Sigmoid colon (tissue), 6 donors: ENCODE measurements at regions not wholly inside any gene's neighbourhood (a gene's known extent, or its start where the extent isn't known, plus 50 kb on each side); places are given as distances from the start of the nearest gene placed in this dataset.

ENCODE experiments used
- DNase-seq: peaks from one replicate; pipeline ENCODE4 v3.0.0-alpha.2; 2019
- H3K27ac ChIP-seq, 4 donors: fragments of 200-600 bp; sonication (generic); one replicate each; pipeline ENCODE4 v1.5.1; 2016 to 2019; ENCODE audit warnings: mild to moderate bottlenecking in 1 of 4
- H3K27me3 ChIP-seq, 3 donors: fragments of 200-600 bp; sonication (generic); one replicate each; pipeline ENCODE4 v1.5.1; 2019; ENCODE audit warnings: mild to moderate bottlenecking in 1 of 3
- H3K36me3 ChIP-seq, 4 donors: fragments of 200-600 bp; sonication (generic); one replicate each; pipeline ENCODE4 v1.5.1; 2016 to 2019
- H3K4me1 ChIP-seq, 4 donors: fragments of 200-600 bp; sonication (generic); one replicate each; pipeline ENCODE4 v1.5.1; 2017 to 2019
- H3K4me3 ChIP-seq, 4 donors: fragments of 200-600 bp; sonication (generic); one replicate each; pipeline ENCODE4 v1.5.1; 2017 to 2019; ENCODE audit warnings: mild to moderate bottlenecking in 2 of 4, moderate library complexity in 1 of 4
- H3K9me3 ChIP-seq, 4 donors: fragments of 200-600 bp in 3 of 4; sonication (generic) in 3 of 4; one replicate each; pipeline versions ENCODE4 v1.5.1 to v1.6.1; 2013 to 2019
- EP300 ChIP-seq, 4 donors: sonication (generic); formaldehyde crosslinking; IDR thresholded peaks; one replicate each; pipeline ENCODE4 v1.6.1; 2017; ENCODE audit warnings: antibody characterized with exemption in 4 of 4
- POLR2A ChIP-seq, 2 donors: fragments of 450-650 bp; IDR thresholded peaks; one replicate each; pipeline ENCODE4 v1.6.1; 2016; ENCODE audit warnings: antibody characterized with exemption in 2 of 2, mild to moderate bottlenecking in 2 of 2, moderate library complexity in 2 of 2
- POLR2AphosphoS5 ChIP-seq, 4 donors: sonication (generic); formaldehyde crosslinking; IDR thresholded peaks; one replicate each; pipeline ENCODE4 v1.6.1; 2017; ENCODE audit warnings: antibody characterized with exemption in 4 of 4
- WGBS, 2 donors: extraction: QIAGEN DNeasy Blood & Tissue Kit; methylation state at CpG; one replicate each; pipeline ENCODE4 v1.1.7; 2013; 5-methylcytosine and 5-hydroxymethylcytosine counted together
- intact Hi-C: fragments of 100-400 bp; cut with DNase I; formaldehyde crosslinking; loops from one replicate; pipeline ENCODE4 v1.15.1; 2023
- TF ChIP-seq, protein P1 (sequence below), 4 experiments: fragments of 450-650 bp in 3 of 4; fragments of 200-600 bp in 1 of 4; IDR thresholded peaks; one replicate each; pipeline ENCODE4 v1.5.1; 2016 to 2019; ENCODE audit warnings: antibody characterized with exemption in 4 of 4, mild to moderate bottlenecking in 3 of 4, moderate library complexity in 2 of 4
- donor health status: healthy with polysubstance abuse.
- donor health status: healthy.

DNA sequence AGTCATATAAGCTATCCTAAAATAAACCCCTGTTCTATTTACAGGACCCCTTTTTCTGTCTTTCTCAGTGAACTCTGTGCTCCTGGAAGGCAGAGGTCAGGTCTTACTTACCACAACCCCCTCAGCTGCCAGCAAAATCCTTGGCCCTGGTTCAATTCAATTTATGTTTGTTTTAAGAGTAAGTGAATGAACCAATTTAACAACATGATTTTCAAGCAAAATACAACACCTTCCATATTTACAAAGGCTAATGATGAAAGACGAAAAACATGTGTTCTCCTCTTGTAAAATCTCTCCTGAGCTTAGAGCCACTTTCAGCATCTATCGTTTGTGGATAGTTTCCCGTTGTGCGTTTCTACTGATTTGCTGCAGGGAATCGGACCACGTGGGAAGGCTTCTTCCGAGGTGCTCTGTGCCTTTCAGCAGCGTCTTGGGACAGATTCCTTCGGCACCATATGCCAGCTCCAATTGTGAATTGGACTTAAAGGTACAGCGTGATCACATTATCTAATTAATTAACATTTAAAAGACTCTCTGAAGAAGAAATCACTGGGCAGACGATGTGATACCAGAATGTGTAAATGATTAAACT lies 411.7 kb downstream of the IRS2 start:
- intact Hi-C loops: no loop called here
- WGBS, 2 donors: 75 to 79% methylated on average over 11 of the region's 11 CpGs

DNA sequence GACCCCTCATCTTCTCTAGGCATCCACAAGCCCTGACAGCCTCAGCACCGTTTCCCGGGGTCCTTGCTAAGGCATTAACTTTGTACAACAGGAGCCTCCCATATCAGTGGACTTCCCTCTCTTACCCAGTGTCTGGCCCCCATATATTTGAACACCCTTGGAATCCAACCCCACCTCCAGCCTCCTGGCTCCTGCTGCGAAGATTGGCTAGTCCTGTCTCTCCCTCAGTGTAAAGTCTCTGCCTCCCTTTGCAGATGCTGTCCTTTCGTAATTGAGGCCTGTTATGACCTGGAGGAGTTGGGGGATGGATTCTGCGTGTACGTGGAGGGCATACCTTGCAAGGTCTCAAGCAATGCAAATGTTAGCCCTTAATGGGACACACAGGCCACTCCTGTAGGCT lies 413.7 kb downstream of the IRS2 start:
- H3K27ac ChIP-seq: no peak overlapping the region
- intact Hi-C loops: no loop called here
- TF ChIP-seq, protein P1, sequence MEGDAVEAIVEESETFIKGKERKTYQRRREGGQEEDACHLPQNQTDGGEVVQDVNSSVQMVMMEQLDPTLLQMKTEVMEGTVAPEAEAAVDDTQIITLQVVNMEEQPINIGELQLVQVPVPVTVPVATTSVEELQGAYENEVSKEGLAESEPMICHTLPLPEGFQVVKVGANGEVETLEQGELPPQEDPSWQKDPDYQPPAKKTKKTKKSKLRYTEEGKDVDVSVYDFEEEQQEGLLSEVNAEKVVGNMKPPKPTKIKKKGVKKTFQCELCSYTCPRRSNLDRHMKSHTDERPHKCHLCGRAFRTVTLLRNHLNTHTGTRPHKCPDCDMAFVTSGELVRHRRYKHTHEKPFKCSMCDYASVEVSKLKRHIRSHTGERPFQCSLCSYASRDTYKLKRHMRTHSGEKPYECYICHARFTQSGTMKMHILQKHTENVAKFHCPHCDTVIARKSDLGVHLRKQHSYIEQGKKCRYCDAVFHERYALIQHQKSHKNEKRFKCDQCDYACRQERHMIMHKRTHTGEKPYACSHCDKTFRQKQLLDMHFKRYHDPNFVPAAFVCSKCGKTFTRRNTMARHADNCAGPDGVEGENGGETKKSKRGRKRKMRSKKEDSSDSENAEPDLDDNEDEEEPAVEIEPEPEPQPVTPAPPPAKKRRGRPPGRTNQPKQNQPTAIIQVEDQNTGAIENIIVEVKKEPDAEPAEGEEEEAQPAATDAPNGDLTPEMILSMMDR (IDR thresholded peaks at IDR 0.05): no peak
- no peak for TF ChIP-seq POLR2AphosphoS5 (IDR thresholded peaks at IDR 0.05)
- no peak for TF ChIP-seq EP300 (IDR thresholded peaks at IDR 0.05)
- no peak for TF ChIP-seq POLR2A (IDR thresholded peaks at IDR 0.05)
- H3K4me3 ChIP-seq: no peak overlapping the region
- H3K27me3 ChIP-seq: no peaks in the 10 kb centered on the region
- no peak for DNase-seq
- H3K4me1 ChIP-seq: no peaks in the 10 kb centered on the region
- no peaks in the 10 kb centered on the region for H3K9me3 ChIP-seq
- H3K36me3 ChIP-seq: no peaks in the 10 kb centered on the region
- 92 to 94% methylated on average over 6 of the region's 6 CpGs for WGBS, 2 donors

More for the DNA sequence above, 411.7 kb downstream of the IRS2 start:
- no peak for DNase-seq
- Histone ChIP-seq H3K27ac (no peak overlapping the region), H3K4me3 (no peak overlapping the region), H3K9me3 (no peaks in the 10 kb centered on the region), H3K27me3 (no peaks in the 10 kb centered on the region), H3K36me3 (no peaks in the 10 kb centered on the region), H3K4me1 (no peaks in the 10 kb centered on the region)
- TF ChIP-seq, protein P1 (IDR thresholded peaks at IDR 0.05): no peak
- no peak for TF ChIP-seq POLR2A (IDR thresholded peaks at IDR 0.05)
- no peak for TF ChIP-seq EP300 (IDR thresholded peaks at IDR 0.05)
- TF ChIP-seq POLR2AphosphoS5 (IDR thresholded peaks at IDR 0.05): no peak

DNA sequence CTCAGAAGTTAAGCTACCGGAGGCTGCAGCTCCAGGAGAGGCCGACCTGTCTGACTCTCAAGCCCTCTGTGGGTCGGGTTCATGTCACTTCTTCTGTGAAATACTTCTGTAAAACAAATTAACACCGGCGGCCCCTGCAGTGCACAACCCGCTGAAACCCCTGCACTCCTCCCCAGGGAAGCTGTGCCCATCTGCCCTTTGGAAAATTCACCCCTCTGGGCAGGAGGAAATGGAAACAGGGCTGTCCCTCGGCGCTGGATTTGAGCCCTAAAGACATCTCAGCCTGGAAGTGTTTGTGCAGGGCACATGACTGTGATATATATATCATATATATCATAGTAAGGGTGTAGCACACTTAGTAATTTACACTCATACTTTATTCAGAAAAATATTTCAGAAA lies 415.3 kb downstream of the IRS2 start:
- H3K9me3 ChIP-seq: no peaks in the 10 kb centered on the region
- H3K4me1 ChIP-seq: no peaks in the 10 kb centered on the region
- WGBS, 2 donors: 75 to 78% methylated on average over 8 of the region's 8 CpGs
- intact Hi-C loops: no loop called here
- H3K36me3 ChIP-seq: no peaks in the 10 kb centered on the region
- no peak for DNase-seq
- H3K27me3 ChIP-seq: no peaks in the 10 kb centered on the region
- H3K4me3 ChIP-seq: no peak overlapping the region
- no peak overlapping the region for H3K27ac ChIP-seq
- TF ChIP-seq POLR2AphosphoS5 (IDR thresholded peaks at IDR 0.05) (no peak), EP300 (IDR thresholded peaks at IDR 0.05) (no peak), POLR2A (IDR thresholded peaks at IDR 0.05) (no peak)
- TF ChIP-seq, protein P1 (IDR thresholded peaks at IDR 0.05): no peak

DNA sequence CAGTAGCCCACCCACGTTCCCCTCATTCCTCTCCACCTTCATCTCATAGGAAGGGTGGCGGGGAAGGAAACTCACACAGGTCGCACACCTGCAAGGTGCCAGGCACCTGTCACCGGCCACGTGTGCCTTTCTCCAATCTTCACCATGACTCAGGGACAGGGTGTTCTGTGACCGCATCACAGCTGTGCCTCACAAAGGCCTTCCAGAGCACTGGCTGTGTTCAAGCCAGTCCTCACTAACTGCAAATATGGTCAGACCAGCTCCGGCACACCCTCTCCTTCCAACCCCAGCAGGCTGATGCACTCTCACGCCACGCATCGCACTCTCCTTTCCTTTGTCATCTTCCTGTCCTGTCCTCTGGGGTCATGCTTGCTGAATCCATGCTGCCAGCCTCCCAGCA lies 415.9 kb downstream of the IRS2 start:
- Histone ChIP-seq H3K36me3 (no peaks in the 10 kb centered on the region), H3K27ac (no peak overlapping the region), H3K27me3 (no peaks in the 10 kb centered on the region), H3K9me3 (no peaks in the 10 kb centered on the region), H3K4me1 (no peaks in the 10 kb centered on the region), H3K4me3 (no peak overlapping the region)
- no peak for TF ChIP-seq POLR2AphosphoS5 (IDR thresholded peaks at IDR 0.05)
- no peak for TF ChIP-seq EP300 (IDR thresholded peaks at IDR 0.05)
- TF ChIP-seq, protein P1 (IDR thresholded peaks at IDR 0.05): no peak
- TF ChIP-seq POLR2A (IDR thresholded peaks at IDR 0.05): no peak
- WGBS, 2 donors: 87 to 90% methylated on average over 10 of the region's 10 CpGs
- no peak for DNase-seq
- intact Hi-C loops: no loop called here
